ENCODE measurements at regions not wholly inside any gene's neighbourhood (a gene's known extent, or its start where the extent isn't known, plus 50 kb on each side); places are given as distances from the start of the nearest gene placed in this dataset.
A peak's percentile ranks its signal among the peaks of the same experiment; 100 is the strongest.

DNA sequence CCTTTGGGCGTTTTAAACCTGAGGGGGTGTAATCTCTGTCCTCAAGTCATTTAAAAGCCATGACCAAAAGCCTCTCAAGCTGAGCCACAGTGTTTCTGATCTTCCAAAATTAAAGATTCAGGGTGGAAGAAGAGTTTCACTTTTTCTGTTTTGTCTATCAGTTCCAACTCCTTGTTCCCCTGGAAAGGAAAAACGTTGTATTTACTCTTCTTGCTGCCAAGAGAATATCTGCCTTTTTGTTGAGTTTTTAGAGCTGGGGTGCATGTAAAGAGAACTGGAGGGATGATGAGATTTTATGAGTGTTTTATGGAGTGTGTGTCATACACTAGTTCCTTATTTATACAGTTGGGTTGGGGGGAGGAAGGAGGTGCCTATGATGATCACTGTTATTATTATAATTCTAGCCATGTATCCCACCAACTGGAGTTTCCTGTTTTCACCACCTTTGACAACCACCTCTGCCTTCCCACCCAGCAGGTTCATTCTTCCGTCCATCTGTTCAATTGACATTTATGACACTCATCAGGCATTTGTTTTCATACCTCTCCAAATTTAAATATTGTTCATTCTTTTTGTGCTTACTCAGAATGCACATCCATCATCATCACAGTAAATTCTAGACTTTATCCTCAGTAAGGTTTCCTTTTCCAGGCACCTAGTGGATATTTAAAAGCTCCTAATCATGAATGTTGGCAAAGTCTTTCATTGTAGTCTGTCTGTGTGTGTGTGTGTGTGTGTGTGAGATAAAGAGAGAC is 97.9 kb upstream of the MPDZ start:
- Histone ChIP-seq H4K20me1 (ENCODE audit: control insufficient read depth, extremely low read depth, insufficient read depth, low read length) (no peaks in the 10 kb centered on the region), H3K36me3 (ENCODE audit: control insufficient read depth, insufficient read depth, low read length) (no peaks in the 10 kb centered on the region), H3K9me3 (ENCODE audit: control insufficient read depth, insufficient read depth, low read depth, low read length) (no peaks in the 10 kb centered on the region), H3K4me3 (replicated peaks in 1 of 4; ENCODE audit: control extremely low read depth in 1 of 4, insufficient read depth in 1 of 4, low read depth in 3 of 4, low read length in 4 of 4) (no peak overlapping the region), H3K27ac (ENCODE audit: insufficient read depth, low read length) (no peak overlapping the region), H3K27me3 (ENCODE audit: control insufficient read depth, insufficient read depth, low read length) (no peaks in the 10 kb centered on the region), H3K4me1 (ENCODE audit: control insufficient read depth, extremely low read depth, insufficient read depth, low read length) (no peaks in the 10 kb centered on the region), H3K9ac (ENCODE audit: insufficient read depth, low read length) (no peak overlapping the region), H3K4me2 (ENCODE audit: extremely low read depth, insufficient read depth, low read length) (no peak overlapping the region), H3K79me2 (ENCODE audit: control insufficient read depth, insufficient read depth, low read length) (no peaks in the 10 kb centered on the region), H2AFZ (ENCODE audit: low read length) (no peak overlapping the region)
- peak in 1 of 2 donors; percentile 66 for DNase-seq (ENCODE audit: low read depth in 2 of 2)
- TF ChIP-seq, protein P1, sequence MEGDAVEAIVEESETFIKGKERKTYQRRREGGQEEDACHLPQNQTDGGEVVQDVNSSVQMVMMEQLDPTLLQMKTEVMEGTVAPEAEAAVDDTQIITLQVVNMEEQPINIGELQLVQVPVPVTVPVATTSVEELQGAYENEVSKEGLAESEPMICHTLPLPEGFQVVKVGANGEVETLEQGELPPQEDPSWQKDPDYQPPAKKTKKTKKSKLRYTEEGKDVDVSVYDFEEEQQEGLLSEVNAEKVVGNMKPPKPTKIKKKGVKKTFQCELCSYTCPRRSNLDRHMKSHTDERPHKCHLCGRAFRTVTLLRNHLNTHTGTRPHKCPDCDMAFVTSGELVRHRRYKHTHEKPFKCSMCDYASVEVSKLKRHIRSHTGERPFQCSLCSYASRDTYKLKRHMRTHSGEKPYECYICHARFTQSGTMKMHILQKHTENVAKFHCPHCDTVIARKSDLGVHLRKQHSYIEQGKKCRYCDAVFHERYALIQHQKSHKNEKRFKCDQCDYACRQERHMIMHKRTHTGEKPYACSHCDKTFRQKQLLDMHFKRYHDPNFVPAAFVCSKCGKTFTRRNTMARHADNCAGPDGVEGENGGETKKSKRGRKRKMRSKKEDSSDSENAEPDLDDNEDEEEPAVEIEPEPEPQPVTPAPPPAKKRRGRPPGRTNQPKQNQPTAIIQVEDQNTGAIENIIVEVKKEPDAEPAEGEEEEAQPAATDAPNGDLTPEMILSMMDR (conservative IDR thresholded peaks at IDR 0.05 in 1 of 2, IDR thresholded peaks at IDR 0.05 in 1 of 2; ENCODE audit: low read depth in 1 of 2, low read length in 2 of 2): no peak
- TF ChIP-seq EZH2 (IDR thresholded peaks at IDR 0.05; ENCODE audit: low read length, missing control alignments): no peak

DNA sequence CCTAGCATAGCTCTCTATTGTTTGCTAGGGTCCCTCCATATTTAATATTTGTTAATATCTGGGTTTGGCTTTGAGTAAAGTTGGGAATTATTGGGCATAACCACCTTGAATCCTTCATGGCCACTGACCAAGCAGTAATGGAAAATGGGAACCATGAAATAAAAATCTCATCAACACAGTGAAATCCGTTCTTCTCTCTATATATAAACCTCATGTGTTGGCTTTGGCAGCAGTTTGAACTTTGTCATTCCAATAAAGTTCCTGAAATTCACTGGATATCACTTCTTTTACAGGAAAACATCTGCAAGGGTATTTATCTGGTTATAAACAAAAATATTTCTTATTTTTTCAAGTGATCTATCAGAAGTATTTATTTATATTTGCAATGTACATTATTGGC is 93.0 kb upstream of the MPDZ start:
- H3K27me3 ChIP-seq (ENCODE audit: control insufficient read depth, insufficient read depth, low read length): no peaks in the 10 kb centered on the region
- no peak for DNase-seq (ENCODE audit: low read depth in 2 of 2)
- H3K36me3 ChIP-seq (ENCODE audit: control insufficient read depth, insufficient read depth, low read length): no peaks in the 10 kb centered on the region
- H3K9ac ChIP-seq (ENCODE audit: insufficient read depth, low read length): no peak overlapping the region
- H3K4me1 ChIP-seq (ENCODE audit: control insufficient read depth, extremely low read depth, insufficient read depth, low read length): no peaks in the 10 kb centered on the region
- H3K4me3 ChIP-seq (replicated peaks in 1 of 4; ENCODE audit: control extremely low read depth in 1 of 4, insufficient read depth in 1 of 4, low read depth in 3 of 4, low read length in 4 of 4): no peak overlapping the region
- TF ChIP-seq, protein P1 (conservative IDR thresholded peaks at IDR 0.05 in 1 of 2, IDR thresholded peaks at IDR 0.05 in 1 of 2; ENCODE audit: low read depth in 1 of 2, low read length in 2 of 2): no peak
- no peak for TF ChIP-seq EZH2 (IDR thresholded peaks at IDR 0.05; ENCODE audit: low read length, missing control alignments)
- H4K20me1 ChIP-seq (ENCODE audit: control insufficient read depth, extremely low read depth, insufficient read depth, low read length): no peaks in the 10 kb centered on the region
- H3K4me2 ChIP-seq (ENCODE audit: extremely low read depth, insufficient read depth, low read length): no peak overlapping the region
- H3K9me3 ChIP-seq (ENCODE audit: control insufficient read depth, insufficient read depth, low read depth, low read length): no peaks in the 10 kb centered on the region
- H3K79me2 ChIP-seq (ENCODE audit: control insufficient read depth, insufficient read depth, low read length): no peaks in the 10 kb centered on the region
- no peak overlapping the region for H3K27ac ChIP-seq (ENCODE audit: insufficient read depth, low read length)
- no peak overlapping the region for H2AFZ ChIP-seq (ENCODE audit: low read length)

DNA sequence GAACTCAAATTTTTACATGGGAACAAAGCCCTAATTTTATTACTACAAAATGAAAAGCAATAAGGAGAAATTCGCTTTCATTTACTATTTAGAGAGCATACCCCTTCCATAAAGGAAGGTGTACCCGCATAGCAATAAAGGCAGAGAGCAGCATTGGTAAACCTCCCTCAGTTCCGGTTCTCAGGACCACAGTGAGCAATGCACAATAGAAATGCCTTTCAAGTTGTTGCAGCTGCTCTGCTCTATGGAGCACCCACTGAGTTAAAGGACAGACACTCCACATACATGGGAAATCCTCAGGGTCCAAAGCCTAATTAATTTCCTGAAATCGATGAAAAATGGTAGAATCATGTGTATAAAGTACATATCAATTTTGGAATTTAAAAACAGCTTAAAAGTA is 89.9 kb upstream of the MPDZ start:
- Histone ChIP-seq H3K27ac (ENCODE audit: insufficient read depth, low read length) (no peak overlapping the region), H4K20me1 (ENCODE audit: control insufficient read depth, extremely low read depth, insufficient read depth, low read length) (no peaks in the 10 kb centered on the region), H2AFZ (ENCODE audit: low read length) (no peak overlapping the region), H3K4me1 (ENCODE audit: control insufficient read depth, extremely low read depth, insufficient read depth, low read length) (no peaks in the 10 kb centered on the region), H3K4me2 (ENCODE audit: extremely low read depth, insufficient read depth, low read length) (no peak overlapping the region), H3K36me3 (ENCODE audit: control insufficient read depth, insufficient read depth, low read length) (no peaks in the 10 kb centered on the region), H3K9me3 (ENCODE audit: control insufficient read depth, insufficient read depth, low read depth, low read length) (no peaks in the 10 kb centered on the region), H3K27me3 (ENCODE audit: control insufficient read depth, insufficient read depth, low read length) (no peaks in the 10 kb centered on the region), H3K4me3 (replicated peaks in 1 of 4; ENCODE audit: control extremely low read depth in 1 of 4, insufficient read depth in 1 of 4, low read depth in 3 of 4, low read length in 4 of 4) (no peak overlapping the region), H3K79me2 (ENCODE audit: control insufficient read depth, insufficient read depth, low read length) (no peaks in the 10 kb centered on the region), H3K9ac (ENCODE audit: insufficient read depth, low read length) (no peak overlapping the region)
- no peak for DNase-seq (ENCODE audit: low read depth in 2 of 2)
- TF ChIP-seq EZH2 (IDR thresholded peaks at IDR 0.05; ENCODE audit: low read length, missing control alignments): no peak
- TF ChIP-seq, protein P1 (conservative IDR thresholded peaks at IDR 0.05 in 1 of 2, IDR thresholded peaks at IDR 0.05 in 1 of 2; ENCODE audit: low read depth in 1 of 2, low read length in 2 of 2): no peak
